HUES64 (cell line): ENCODE measurements at regions not wholly inside any gene's neighbourhood (a gene's known extent, or its start where the extent isn't known, plus 50 kb on each side); places are given as distances from the start of the nearest gene placed in this dataset.

ENCODE experiments used
- H3K27ac ChIP-seq: 2 replicates; pipeline ENCODE4 v1.7.0; 2013; ENCODE audit warnings: low read depth, low read length, inconsistent platforms
- H3K27me3 ChIP-seq: 2 replicates; pipeline ENCODE4 v1.6.1; 2013; ENCODE audit warnings: mild to moderate bottlenecking, low read length; ENCODE audit not compliant: insufficient read depth
- H3K36me3 ChIP-seq: 2 replicates; pipeline ENCODE4 v1.6.1; 2013; ENCODE audit warnings: mild to moderate bottlenecking, low read length; ENCODE audit not compliant: insufficient read depth
- H3K4me1 ChIP-seq: 2 replicates; pipeline ENCODE4 v1.6.1; 2013; ENCODE audit warnings: mild to moderate bottlenecking, low read length, moderate library complexity; ENCODE audit not compliant: insufficient read depth
- H3K4me3 ChIP-seq: 2 replicates; pipeline ENCODE4 v1.5.1; 2013; ENCODE audit warnings: mild to moderate bottlenecking, low read length, moderate library complexity
- H3K9ac ChIP-seq: 2 replicates; pipeline ENCODE4 v1.6.1; 2013; ENCODE audit warnings: mild to moderate bottlenecking, low read depth, low read length
- H3K9me3 ChIP-seq: 2 replicates; pipeline ENCODE4 v1.6.1; 2013; ENCODE audit warnings: low read depth, low read length; ENCODE audit not compliant: insufficient read depth
- WGBS: fragments of 150-250, 120-280 bp; methylation state at CpG from one replicate; pipeline ENCODE4 v1.1.7; 2013; ENCODE audit warnings: missing lambda C conversion rate; 5-methylcytosine and 5-hydroxymethylcytosine counted together

- no peaks in the 10 kb centered on the region for H3K9me3 ChIP-seq
- WGBS = 93% methylated on average over 5 of the region's 5 CpGs
- H3K27me3 ChIP-seq = no peaks in the 10 kb centered on the region
- no peaks in the 10 kb centered on the region for H3K36me3 ChIP-seq
- H3K4me3 ChIP-seq = no peak overlapping the region
- H3K9ac ChIP-seq = no peak overlapping the region
- H3K27ac ChIP-seq = no peak overlapping the region
- no peaks in the 10 kb centered on the region for H3K4me1 ChIP-seq
Observed at GRCh38 chr6:94300424-94301144, 881.2 kb upstream of the EPHA7 start.

GRCh38 chr6:94289131-94289530 lies 869.8 kb upstream of the EPHA7 start:
- WGBS = 39% methylated on average over 6 of the region's 6 CpGs
- no peak overlapping the region for H3K9ac ChIP-seq
- no peaks in the 10 kb centered on the region for H3K9me3 ChIP-seq
- H3K27me3 ChIP-seq = peaks cover 21% of the 10 kb centered on the region; the same call in 1 of the 2 replicates
- no peak overlapping the region for H3K4me3 ChIP-seq
- H3K27ac ChIP-seq = no peak overlapping the region
- no peaks in the 10 kb centered on the region; the same call in 1 of the 2 replicates for H3K4me1 ChIP-seq
- no peaks in the 10 kb centered on the region for H3K36me3 ChIP-seq

- Histone ChIP-seq H3K4me1 (no peaks in the 10 kb centered on the region; the same call in 1 of the 2 replicates), H3K9ac (no peak overlapping the region), H3K36me3 (no peaks in the 10 kb centered on the region), H3K27ac (no peak overlapping the region), H3K9me3 (no peaks in the 10 kb centered on the region), H3K27me3 (no peaks in the 10 kb centered on the region), H3K4me3 (no peak overlapping the region)
- WGBS = 88% methylated on average over 5 of the region's 5 CpGs
Observed at GRCh38 chr6:94278146-94278545, 858.8 kb upstream of the EPHA7 start.

- H3K9me3 ChIP-seq = no peaks in the 10 kb centered on the region
- no peak overlapping the region for H3K4me3 ChIP-seq
- no peak overlapping the region for H3K27ac ChIP-seq
- H3K4me1 ChIP-seq = peaks cover 18% of the 10 kb centered on the region
- H3K36me3 ChIP-seq = no peaks in the 10 kb centered on the region
- WGBS = 98% methylated on average over 2 of the region's 2 CpGs
- no peak overlapping the region for H3K9ac ChIP-seq
- H3K27me3 ChIP-seq = no peaks in the 10 kb centered on the region
Observed at GRCh38 chr6:94272327-94272726, 853.0 kb upstream of the EPHA7 start.

- Histone ChIP-seq H3K27ac (no peak overlapping the region), H3K4me3 (no peak overlapping the region), H3K36me3 (no peaks in the 10 kb centered on the region), H3K4me1 (peaks cover 18% of the 10 kb centered on the region), H3K9me3 (no peaks in the 10 kb centered on the region), H3K9ac (no peak overlapping the region), H3K27me3 (no peaks in the 10 kb centered on the region)
- 35% methylated on average over 2 of the region's 4 CpGs for WGBS
Observed at GRCh38 chr6:94270091-94270948, 851.0 kb upstream of the EPHA7 start.

GRCh38 chr6:94269256-94269655 lies 849.9 kb upstream of the EPHA7 start:
- H3K27ac ChIP-seq = no peak overlapping the region
- H3K4me3 ChIP-seq = no peak overlapping the region
- H3K4me1 ChIP-seq = peaks cover 18% of the 10 kb centered on the region
- H3K9ac ChIP-seq = no peak overlapping the region
- H3K36me3 ChIP-seq = no peaks in the 10 kb centered on the region
- H3K9me3 ChIP-seq = no peaks in the 10 kb centered on the region
- no peaks in the 10 kb centered on the region for H3K27me3 ChIP-seq

GRCh38 chr6:94260765-94261164 lies 841.4 kb upstream of the EPHA7 start:
- H3K36me3 ChIP-seq = no peaks in the 10 kb centered on the region
- H3K4me1 ChIP-seq = no peaks in the 10 kb centered on the region
- H3K27ac ChIP-seq = no peak overlapping the region
- no peaks in the 10 kb centered on the region for H3K9me3 ChIP-seq
- H3K27me3 ChIP-seq = no peaks in the 10 kb centered on the region
- no peak overlapping the region for H3K4me3 ChIP-seq
- H3K9ac ChIP-seq = no peak overlapping the region

GRCh38 chr6:94254689-94255088 lies 835.3 kb upstream of the EPHA7 start:
- H3K9ac ChIP-seq = no peak overlapping the region
- no peaks in the 10 kb centered on the region for H3K36me3 ChIP-seq
- H3K27me3 ChIP-seq = no peaks in the 10 kb centered on the region
- no peaks in the 10 kb centered on the region for H3K9me3 ChIP-seq
- no peak overlapping the region for H3K27ac ChIP-seq
- H3K4me1 ChIP-seq = peaks cover 6% of the 10 kb centered on the region
- 85% methylated on average over 1 of the region's 1 CpG for WGBS
- H3K4me3 ChIP-seq = no peak overlapping the region

GRCh38 chr6:94251878-94252277 lies 832.5 kb upstream of the EPHA7 start:
- Histone ChIP-seq H3K9ac (no peak overlapping the region), H3K36me3 (no peaks in the 10 kb centered on the region), H3K27ac (no peak overlapping the region), H3K4me3 (no peak overlapping the region), H3K4me1 (peaks cover 6% of the 10 kb centered on the region), H3K27me3 (no peaks in the 10 kb centered on the region), H3K9me3 (no peaks in the 10 kb centered on the region)

- Histone ChIP-seq H3K27ac (no peak overlapping the region), H3K9me3 (no peaks in the 10 kb centered on the region), H3K9ac (no peak overlapping the region), H3K4me3 (no peak overlapping the region), H3K4me1 (no peaks in the 10 kb centered on the region), H3K27me3 (no peaks in the 10 kb centered on the region), H3K36me3 (no peaks in the 10 kb centered on the region)
- 88% methylated on average over 4 of the region's 4 CpGs for WGBS
Observed at GRCh38 chr6:94245395-94245794, 826.0 kb upstream of the EPHA7 start.

- Histone ChIP-seq H3K36me3 (no peaks in the 10 kb centered on the region), H3K27me3 (no peaks in the 10 kb centered on the region), H3K27ac (no peak overlapping the region), H3K9me3 (no peaks in the 10 kb centered on the region), H3K4me1 (no peaks in the 10 kb centered on the region), H3K4me3 (no peak overlapping the region), H3K9ac (no peak overlapping the region)
- WGBS = 87% methylated on average over 1 of the region's 1 CpG
Observed at GRCh38 chr6:94238868-94239267, 819.5 kb upstream of the EPHA7 start.
